ENCODE measurements at regions not wholly inside any gene's neighbourhood (a gene's known extent, or its start where the extent isn't known, plus 50 kb on each side); places are given as distances from the start of the nearest gene placed in this dataset.
"Not testable (repeated sequence)": the region's sequence is repeated elsewhere in the genome, so short reads cannot be mapped to it uniquely, and the experiment has no call there.

DNA sequence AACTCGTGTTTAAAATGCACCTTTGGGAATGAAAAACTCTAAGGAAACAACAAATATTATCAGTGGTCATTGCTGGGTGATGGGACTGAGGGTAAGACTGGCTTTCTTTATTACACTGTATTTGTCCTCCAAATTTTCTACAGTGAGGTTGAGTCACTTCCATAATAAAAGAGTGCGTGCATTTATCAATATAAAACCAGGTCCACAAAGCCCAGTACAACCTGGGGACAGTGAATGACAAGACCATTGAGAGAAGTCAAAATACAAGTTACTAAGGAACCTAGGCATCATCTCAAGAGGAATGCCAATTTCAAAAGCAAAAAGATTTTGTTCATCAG lies 76.4 kb downstream of the MAGED4 start:
- DNase-seq (ENCODE audit: extremely low read depth, low read depth) = no peak
- TF ChIP-seq, protein P1, sequence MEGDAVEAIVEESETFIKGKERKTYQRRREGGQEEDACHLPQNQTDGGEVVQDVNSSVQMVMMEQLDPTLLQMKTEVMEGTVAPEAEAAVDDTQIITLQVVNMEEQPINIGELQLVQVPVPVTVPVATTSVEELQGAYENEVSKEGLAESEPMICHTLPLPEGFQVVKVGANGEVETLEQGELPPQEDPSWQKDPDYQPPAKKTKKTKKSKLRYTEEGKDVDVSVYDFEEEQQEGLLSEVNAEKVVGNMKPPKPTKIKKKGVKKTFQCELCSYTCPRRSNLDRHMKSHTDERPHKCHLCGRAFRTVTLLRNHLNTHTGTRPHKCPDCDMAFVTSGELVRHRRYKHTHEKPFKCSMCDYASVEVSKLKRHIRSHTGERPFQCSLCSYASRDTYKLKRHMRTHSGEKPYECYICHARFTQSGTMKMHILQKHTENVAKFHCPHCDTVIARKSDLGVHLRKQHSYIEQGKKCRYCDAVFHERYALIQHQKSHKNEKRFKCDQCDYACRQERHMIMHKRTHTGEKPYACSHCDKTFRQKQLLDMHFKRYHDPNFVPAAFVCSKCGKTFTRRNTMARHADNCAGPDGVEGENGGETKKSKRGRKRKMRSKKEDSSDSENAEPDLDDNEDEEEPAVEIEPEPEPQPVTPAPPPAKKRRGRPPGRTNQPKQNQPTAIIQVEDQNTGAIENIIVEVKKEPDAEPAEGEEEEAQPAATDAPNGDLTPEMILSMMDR (IDR thresholded peaks at IDR 0.05; ENCODE audit: low read depth, low read length) = no peak

DNA sequence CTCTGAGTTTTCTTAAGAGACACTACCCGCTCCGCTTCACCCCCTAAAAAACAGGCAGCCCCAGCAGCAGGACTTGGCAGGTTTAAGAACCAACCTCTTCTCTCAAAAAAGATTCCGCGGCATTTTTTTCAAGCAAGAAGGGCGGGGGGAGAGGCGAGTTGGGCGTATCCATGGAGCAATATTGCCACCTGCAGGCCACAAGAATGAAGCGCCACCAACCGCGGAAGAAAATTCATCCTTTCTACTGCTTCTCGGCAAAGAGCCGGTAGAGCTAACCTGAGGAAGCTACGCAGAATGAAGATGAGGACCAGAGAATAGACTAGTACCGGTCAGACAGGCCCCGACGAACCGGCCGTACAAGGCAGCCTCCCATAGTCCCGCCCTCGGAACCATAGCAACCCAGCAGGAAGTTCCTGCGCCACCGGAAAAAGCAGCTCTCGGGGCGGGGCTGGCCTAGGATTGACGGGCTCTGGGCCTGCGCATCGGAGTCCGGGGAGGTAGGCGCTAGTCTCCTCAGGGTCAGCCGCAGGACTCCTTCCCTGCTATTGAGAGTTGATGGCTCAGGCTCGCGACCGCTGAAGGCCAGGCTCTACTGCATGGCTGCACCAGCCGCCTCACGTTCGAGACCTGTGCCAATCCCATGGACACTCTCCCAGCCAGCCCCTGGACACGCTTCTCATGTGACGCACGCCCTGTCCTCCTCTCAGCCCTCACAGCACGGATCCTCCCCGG lies 76.9 kb downstream of the MAGED4 start:
- TF ChIP-seq, protein P1 (IDR thresholded peaks at IDR 0.05; ENCODE audit: low read depth, low read length) = peak; percentile 85
- peak; percentile 73 for DNase-seq (ENCODE audit: extremely low read depth, low read depth)

DNA sequence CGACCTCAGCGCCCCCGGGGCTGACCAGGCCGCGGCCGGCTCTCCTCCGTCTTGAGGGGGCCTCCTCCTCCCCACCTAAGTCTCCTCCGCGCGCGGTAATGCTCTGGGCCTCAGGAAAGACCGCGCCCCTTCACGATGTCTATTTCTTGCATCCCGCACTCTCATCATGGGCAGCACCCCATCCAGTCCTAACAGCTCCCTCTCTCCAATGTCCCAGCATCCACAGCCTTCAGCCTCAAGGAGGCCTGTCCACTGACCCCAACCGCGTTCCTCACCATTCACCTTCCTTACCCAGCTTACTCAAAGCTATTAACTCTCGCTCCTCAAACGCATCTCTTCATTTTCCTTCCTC lies 77.5 kb downstream of the MAGED4 start:
- no peak for DNase-seq (ENCODE audit: extremely low read depth, low read depth)
- TF ChIP-seq, protein P1 (IDR thresholded peaks at IDR 0.05; ENCODE audit: low read depth, low read length) = no peak

DNA sequence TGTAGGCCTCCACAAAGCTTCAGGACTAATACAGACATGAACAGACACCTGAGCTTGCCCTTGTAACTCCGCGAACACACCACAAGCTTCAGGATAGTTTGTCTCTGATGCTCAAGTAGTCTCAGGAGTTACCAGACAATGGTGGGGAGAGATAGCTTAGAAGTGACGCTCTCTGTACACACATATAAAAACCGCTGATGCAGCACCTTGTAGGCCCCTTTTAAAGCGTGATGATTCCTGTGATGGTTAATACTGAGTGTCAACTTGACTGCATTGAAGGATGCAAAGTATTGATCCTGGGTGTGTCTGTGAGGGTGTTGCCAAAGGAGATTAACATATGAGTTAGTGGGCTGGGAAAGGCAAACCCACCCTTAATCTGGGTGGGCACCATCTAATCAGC lies 78.7 kb downstream of the MAGED4 start:
- no peak for DNase-seq (ENCODE audit: extremely low read depth, low read depth)
- TF ChIP-seq, protein P1 (IDR thresholded peaks at IDR 0.05; ENCODE audit: low read depth, low read length) = no peak

DNA sequence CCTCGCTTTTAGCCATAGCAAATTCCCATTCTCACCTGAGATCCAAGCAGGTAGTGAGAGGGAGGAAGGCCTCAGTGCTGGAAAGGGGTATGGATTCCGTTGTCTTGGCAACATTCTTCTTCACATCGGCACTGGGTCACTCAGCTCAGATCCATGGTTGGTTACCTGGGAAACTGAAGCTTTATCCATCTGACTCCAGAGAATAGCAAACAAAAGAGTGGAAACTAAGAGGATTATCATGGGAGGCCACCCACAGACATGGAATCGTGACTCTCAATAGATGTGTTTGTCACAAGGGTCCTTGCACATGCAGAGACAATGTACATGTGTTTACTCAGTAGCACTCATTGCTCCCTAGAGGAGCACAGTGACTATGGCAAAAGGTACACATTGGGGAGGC lies 81.0 kb downstream of the MAGED4 start:
- TF ChIP-seq, protein P1 (IDR thresholded peaks at IDR 0.05; ENCODE audit: low read depth, low read length) = no peak
- no peak for DNase-seq (ENCODE audit: extremely low read depth, low read depth)

DNA sequence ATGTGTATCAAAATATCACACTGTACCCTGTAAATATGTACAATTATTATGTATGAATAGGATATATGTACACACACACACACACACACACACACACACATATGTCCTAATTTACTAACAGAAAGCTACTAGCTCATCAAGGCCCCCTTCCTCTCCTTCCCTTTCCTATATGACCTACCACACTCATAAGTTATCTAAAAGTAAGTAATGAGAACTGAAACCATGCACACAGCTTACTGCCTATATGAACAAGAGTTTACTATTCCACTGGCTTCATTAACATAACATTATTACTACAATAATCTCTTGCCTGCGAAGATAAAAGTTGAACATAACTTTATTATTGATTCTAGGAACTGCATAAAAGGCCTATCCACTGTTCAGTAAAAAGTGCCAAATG lies 83.8 kb downstream of the MAGED4 start:
- DNase-seq (ENCODE audit: extremely low read depth, low read depth) = not testable (repeated sequence)

DNA sequence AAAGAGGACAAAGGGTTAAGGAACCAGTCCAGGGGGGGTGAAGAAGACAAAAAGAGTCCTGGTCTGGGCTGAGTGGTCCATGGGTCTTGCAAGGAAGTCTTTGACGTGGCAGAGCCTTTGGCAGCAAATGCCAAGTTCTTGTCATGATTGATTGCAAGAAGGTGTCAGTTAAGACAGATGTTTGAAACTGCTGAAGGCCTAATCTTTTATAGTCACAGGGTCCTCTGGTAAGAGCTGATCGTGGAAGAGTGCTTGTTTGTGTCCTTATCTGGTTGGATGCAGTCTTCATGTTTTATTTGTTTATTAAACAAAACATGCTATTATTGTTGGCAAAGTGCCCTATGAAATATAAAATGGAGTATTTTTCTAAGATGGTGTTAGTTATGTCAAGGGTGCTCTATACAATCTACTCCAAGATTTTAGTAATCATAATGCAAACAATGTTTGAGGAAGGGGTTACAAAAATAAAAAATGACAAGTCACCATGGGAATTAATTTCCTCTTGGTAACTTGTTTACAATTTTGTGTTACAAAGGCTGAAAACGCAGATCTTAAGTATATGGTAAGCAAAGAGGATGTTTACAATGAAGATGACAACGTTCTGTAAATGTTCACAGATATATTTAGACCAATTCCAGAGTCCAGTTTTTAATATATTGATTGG lies 85.9 kb downstream of the MAGED4 start:
- TF ChIP-seq, protein P1 (IDR thresholded peaks at IDR 0.05; ENCODE audit: low read depth, low read length) = no peak
- no peak for DNase-seq (ENCODE audit: extremely low read depth, low read depth)

DNA sequence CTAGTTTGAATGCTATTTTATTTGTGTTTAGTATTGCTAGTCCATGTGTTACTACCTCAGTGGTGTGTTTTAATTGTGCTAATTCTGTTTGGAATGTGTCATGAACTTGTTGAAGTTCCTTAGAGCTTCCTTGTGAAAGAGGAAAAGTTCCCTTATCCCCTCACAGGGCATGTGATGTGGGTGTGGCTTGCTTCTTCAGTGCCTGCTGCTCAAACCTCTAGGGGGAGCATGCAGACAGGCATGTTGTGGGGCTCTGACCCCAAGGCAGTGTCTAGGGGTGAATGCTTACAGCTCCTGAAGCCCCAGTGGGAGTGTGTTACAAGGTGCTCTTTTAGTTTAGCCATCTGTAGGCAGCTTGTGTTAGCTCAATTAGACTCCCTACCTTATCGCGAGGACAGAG lies 86.5 kb downstream of the MAGED4 start:
- TF ChIP-seq, protein P1 (IDR thresholded peaks at IDR 0.05; ENCODE audit: low read depth, low read length) = peak; percentile 29
- no peak for DNase-seq (ENCODE audit: extremely low read depth, low read depth)

All from AG09319 (cell line).